ENCODE measurements at regions not wholly inside any gene's neighbourhood (a gene's known extent, or its start where the extent isn't known, plus 50 kb on each side); places are given as distances from the start of the nearest gene placed in this dataset.

- TF ChIP-seq, protein P1, sequence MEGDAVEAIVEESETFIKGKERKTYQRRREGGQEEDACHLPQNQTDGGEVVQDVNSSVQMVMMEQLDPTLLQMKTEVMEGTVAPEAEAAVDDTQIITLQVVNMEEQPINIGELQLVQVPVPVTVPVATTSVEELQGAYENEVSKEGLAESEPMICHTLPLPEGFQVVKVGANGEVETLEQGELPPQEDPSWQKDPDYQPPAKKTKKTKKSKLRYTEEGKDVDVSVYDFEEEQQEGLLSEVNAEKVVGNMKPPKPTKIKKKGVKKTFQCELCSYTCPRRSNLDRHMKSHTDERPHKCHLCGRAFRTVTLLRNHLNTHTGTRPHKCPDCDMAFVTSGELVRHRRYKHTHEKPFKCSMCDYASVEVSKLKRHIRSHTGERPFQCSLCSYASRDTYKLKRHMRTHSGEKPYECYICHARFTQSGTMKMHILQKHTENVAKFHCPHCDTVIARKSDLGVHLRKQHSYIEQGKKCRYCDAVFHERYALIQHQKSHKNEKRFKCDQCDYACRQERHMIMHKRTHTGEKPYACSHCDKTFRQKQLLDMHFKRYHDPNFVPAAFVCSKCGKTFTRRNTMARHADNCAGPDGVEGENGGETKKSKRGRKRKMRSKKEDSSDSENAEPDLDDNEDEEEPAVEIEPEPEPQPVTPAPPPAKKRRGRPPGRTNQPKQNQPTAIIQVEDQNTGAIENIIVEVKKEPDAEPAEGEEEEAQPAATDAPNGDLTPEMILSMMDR (IDR thresholded peaks at IDR 0.05; ENCODE audit: insufficient read depth, low read length): no peak
- TF ChIP-seq POLR2AphosphoS5 (IDR thresholded peaks at IDR 0.05; ENCODE audit: low read depth): no peak
- TF ChIP-seq, protein P2, sequence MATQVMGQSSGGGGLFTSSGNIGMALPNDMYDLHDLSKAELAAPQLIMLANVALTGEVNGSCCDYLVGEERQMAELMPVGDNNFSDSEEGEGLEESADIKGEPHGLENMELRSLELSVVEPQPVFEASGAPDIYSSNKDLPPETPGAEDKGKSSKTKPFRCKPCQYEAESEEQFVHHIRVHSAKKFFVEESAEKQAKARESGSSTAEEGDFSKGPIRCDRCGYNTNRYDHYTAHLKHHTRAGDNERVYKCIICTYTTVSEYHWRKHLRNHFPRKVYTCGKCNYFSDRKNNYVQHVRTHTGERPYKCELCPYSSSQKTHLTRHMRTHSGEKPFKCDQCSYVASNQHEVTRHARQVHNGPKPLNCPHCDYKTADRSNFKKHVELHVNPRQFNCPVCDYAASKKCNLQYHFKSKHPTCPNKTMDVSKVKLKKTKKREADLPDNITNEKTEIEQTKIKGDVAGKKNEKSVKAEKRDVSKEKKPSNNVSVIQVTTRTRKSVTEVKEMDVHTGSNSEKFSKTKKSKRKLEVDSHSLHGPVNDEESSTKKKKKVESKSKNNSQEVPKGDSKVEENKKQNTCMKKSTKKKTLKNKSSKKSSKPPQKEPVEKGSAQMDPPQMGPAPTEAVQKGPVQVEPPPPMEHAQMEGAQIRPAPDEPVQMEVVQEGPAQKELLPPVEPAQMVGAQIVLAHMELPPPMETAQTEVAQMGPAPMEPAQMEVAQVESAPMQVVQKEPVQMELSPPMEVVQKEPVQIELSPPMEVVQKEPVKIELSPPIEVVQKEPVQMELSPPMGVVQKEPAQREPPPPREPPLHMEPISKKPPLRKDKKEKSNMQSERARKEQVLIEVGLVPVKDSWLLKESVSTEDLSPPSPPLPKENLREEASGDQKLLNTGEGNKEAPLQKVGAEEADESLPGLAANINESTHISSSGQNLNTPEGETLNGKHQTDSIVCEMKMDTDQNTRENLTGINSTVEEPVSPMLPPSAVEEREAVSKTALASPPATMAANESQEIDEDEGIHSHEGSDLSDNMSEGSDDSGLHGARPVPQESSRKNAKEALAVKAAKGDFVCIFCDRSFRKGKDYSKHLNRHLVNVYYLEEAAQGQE (IDR thresholded peaks at IDR 0.05; ENCODE audit: insufficient replicate concordance, low read depth): no peak
- DNase-seq (ENCODE audit: low read depth in 1 of 2, low spot score in 1 of 2): no peak
- no peak overlapping the region for H3K27ac ChIP-seq (replicated peaks)
- no peak overlapping the region for H3K4me3 ChIP-seq (replicated peaks; ENCODE audit: insufficient read depth, low read length)
- H3K27me3 ChIP-seq (ENCODE audit: insufficient read depth, poor library complexity, severe bottlenecking): no peaks in the 10 kb centered on the region
These were observed 131.6 kb upstream of the POU3F1 start for GRCh38 chr1:38178216-38178615.

GRCh38 chr1:38175121-38175520 lies 128.5 kb upstream of the POU3F1 start:
- no peak for DNase-seq (ENCODE audit: low read depth in 1 of 2, low spot score in 1 of 2)
- Histone ChIP-seq H3K4me3 (replicated peaks; ENCODE audit: insufficient read depth, low read length) (no peak overlapping the region), H3K27ac (replicated peaks) (no peak overlapping the region), H3K27me3 (ENCODE audit: insufficient read depth, poor library complexity, severe bottlenecking) (no peaks in the 10 kb centered on the region)
- TF ChIP-seq, protein P1 (IDR thresholded peaks at IDR 0.05; ENCODE audit: insufficient read depth, low read length): no peak
- no peak for TF ChIP-seq POLR2AphosphoS5 (IDR thresholded peaks at IDR 0.05; ENCODE audit: low read depth)
- TF ChIP-seq SPI1 (IDR thresholded peaks at IDR 0.05; ENCODE audit: borderline replicate concordance, low read depth): no peak
- no peak for TF ChIP-seq GABPA (IDR thresholded peaks at IDR 0.05; ENCODE audit: low read depth)
- TF ChIP-seq, protein P2 (IDR thresholded peaks at IDR 0.05; ENCODE audit: insufficient replicate concordance, low read depth): no peak

- no peak overlapping the region for H3K4me3 ChIP-seq (replicated peaks; ENCODE audit: insufficient read depth, low read length)
- TF ChIP-seq SPI1 (IDR thresholded peaks at IDR 0.05; ENCODE audit: borderline replicate concordance, low read depth) (no peak), GABPA (IDR thresholded peaks at IDR 0.05; ENCODE audit: low read depth) (no peak), POLR2AphosphoS5 (IDR thresholded peaks at IDR 0.05; ENCODE audit: low read depth) (no peak)
- TF ChIP-seq, protein P2 (IDR thresholded peaks at IDR 0.05; ENCODE audit: insufficient replicate concordance, low read depth): no peak
- TF ChIP-seq, protein P1 (IDR thresholded peaks at IDR 0.05; ENCODE audit: insufficient read depth, low read length): no peak
- no peak overlapping the region for H3K27ac ChIP-seq (replicated peaks)
- H3K27me3 ChIP-seq (ENCODE audit: insufficient read depth, poor library complexity, severe bottlenecking): no peaks in the 10 kb centered on the region
- no peak for DNase-seq (ENCODE audit: low read depth in 1 of 2, low spot score in 1 of 2)
These were observed 127.3 kb upstream of the POU3F1 start for GRCh38 chr1:38173848-38174247.

All from HL-60 (cell line).